GM18499 (cell line): ENCODE measurements at regions not wholly inside any gene's neighbourhood (a gene's known extent, or its start where the extent isn't known, plus 50 kb on each side); places are given as distances from the start of the nearest gene placed in this dataset.

Source experiments
- ATAC-seq: cut with Tn5 transposase; IDR thresholded peaks from one replicate; pipeline ENCODE4 v1.9.1; 2021; ENCODE audit warnings: moderate number of reproducible peaks; ENCODE audit not compliant: insufficient read depth, unreplicated experiment

DNA sequence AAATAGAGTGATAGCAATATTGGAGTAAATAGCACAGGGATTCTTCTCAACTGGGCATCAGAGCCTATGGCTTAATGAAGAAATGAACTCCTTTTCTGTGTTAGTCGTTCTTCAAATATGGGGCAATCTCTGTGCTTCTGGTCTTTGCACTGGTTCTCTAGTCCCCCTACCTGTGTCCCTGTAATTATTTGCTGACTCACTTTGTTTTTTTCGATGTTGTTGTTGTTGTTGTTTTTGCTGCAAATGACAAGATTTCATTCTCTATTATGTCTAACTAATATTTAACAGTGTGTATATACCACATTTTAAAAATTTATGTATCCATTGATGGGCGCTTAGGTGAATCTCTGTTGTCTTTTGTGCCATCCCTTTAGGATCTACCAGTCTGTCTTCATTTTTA lies 2137.8 kb upstream of the TENM3 start:
- ATAC-seq = no peak

DNA sequence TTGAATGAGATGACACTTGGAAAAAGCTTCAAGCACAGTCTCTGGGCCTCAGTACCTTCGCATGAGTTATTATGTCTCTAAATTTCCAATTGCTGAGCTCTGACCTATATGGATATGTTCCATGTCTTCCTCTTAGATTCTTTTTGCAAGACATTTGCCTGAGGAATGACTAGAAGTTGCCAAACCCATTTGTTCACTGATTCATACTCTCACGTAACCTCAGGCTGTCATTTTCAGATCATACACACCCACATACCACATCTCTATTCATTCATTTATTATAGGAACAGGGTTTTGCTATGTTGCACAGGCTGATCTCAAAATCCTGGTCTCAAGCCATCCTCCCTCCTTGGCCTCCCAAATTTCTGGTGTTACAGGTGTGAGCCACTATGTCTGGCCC lies 2137.1 kb upstream of the TENM3 start:
- ATAC-seq = no peak

DNA sequence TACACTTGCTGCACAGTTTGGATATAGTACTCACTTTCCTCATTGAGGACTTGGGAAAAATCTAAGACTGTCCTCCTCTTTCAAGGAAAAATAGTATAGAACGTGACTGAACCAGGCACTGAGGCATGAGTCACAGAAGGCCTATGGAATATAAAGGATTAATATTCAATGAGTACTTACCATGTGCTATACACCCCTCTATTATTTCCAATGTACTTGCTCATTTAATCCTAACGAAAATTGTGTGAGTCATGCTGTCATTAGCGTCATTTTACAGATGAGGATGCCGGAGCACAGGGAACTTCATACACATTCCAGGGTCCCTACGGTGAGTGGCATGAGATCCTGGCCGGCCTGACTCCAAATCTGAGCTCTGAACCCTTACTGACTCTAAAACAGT lies 2136.2 kb upstream of the TENM3 start:
- no peak for ATAC-seq

DNA sequence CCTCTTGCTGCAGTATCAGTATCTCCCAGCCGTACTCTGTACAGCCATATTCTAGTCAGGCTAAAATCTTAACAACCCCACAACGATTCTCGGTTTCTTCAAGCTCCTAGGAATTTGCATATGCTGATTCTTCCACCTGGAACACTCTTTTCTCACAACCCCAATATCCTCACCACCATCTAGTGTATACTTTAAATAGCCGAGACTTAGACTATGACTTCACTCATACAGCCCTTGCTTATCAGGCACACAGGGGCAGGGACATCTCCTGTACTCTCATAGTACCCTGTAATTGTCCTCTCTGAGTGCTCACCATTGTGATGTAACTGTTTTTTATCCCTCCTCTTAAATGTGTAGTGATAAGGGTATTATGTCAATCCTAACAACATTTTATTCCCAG lies 2126.4 kb upstream of the TENM3 start:
- ATAC-seq = no peak

DNA sequence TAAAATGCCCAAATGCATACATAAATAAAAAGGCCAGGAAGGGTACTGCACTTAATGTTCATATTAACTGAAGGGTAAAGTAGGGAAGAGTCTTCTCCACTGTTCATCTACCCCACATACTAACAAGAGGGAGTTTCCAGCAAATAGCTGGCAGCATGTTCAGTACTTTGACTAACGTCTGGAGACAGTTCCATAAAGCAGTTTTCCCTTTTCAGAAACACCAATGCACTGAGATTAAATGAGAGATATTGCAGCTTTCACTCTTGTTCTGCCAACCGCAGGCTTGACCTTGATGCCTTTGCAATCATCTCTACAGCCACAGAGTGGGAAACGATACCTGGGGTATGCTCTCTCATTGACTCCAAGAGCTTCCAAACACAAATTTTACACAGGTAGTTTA lies 2123.1 kb upstream of the TENM3 start:
- no peak for ATAC-seq

DNA sequence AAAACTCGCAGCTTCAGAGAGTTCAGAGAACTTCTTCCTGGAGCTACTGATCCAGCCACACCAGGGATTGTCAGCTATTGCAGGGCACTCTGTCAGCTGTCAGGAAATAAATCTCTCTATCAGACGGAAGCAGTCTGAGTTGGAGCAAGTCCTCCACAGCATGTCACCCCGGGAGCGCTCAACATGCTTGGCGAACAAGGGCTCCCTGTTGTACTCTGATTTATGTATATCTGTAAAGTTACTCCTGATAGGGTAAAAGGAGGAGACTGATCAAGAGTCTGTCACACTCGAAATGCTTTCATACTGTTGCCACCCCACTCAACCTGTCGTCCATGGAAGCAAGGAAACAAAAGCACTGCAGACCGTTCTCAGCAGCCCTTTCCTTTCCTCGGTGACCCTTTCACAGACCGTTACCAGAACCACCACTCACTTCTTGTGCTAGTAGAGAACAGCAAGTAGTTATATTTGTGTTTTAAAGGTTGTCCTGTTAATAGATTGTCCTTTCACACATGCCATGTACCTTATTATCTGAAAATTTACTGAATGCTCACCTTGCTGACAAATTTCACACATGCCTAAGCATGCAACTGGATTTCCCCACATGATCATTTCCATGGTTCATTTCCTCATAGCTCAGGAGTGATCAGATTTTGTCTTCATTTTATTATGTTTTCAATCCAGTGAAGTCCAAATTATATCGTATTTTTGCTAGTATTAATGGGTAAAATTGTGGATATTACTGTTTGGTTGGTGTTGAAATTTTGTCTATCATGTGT lies 2108.9 kb upstream of the TENM3 start:
- ATAC-seq = peak; percentile 38

DNA sequence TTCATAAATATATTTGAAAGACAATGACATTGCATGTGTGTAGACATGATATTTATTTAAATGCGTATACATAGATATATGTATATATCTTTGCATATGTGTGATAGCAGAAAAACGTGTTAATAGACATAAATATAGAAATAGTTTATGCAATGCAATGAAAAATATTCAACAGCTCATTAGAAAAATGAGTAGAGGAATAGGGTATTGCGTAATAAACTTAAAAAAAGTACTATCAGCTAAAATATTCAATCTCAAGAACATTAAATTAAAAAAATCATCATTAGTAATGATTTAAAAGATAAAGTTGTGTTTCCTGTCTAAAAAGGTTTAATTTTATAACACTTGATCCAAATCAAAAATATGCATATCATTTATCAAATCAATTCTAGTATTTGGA lies 2101.5 kb upstream of the TENM3 start:
- no peak for ATAC-seq

DNA sequence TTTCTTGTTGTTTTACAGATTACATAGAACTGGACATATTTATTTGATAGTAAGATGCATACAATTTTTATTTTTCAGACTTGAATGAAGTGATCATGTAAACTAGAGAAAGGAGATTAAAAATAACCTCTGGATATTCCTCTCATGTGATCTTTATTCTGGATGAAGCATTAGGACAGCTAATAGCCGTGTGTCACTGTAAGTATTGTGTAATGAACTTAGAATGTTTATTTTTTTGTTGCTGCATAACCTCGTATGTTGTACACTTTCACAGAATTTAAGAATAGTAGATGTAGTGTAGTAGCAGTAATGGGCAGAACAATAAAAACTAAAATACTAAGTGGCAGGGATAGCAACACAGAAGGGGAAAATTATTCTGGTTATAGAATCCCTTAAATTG lies 2094.5 kb upstream of the TENM3 start:
- no peak for ATAC-seq

DNA sequence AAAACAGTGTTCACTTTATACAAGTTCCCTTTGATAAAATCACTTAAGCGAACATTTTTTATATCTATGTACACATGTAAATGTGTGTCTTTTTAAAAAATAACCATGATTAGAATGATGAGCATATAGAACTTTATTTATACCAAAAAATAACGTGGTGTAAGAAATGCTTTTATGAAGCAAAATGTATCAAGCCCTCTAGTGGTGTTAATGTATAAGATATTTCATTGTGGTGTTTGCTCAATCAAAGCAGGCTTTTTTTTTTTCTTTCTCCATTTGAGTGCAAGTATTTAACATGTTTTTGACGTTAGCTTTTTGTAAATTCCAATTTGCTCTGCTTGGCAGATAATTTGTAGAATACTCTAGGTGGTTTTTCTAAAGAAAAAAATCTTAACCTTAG lies 2092.4 kb upstream of the TENM3 start:
- ATAC-seq = no peak

DNA sequence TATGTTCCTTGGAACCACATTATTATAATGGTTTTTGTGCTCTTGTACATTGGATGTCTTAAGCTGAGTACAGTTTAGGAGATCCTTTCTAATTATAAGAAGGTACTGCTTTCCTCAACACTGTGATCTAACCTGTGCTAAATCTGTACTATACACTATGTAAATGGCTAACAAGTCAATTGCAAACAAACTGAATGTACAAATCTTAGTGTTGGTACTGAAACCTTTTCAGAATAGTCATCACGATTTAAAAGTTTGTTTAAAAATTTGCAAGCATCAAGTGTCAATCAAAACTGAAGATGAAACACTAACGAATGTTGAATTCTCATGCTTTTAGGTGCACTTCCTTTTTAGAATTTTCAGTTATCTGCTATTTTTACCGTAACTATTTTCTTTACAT lies 2090.4 kb upstream of the TENM3 start:
- peak; percentile 41 for ATAC-seq

DNA sequence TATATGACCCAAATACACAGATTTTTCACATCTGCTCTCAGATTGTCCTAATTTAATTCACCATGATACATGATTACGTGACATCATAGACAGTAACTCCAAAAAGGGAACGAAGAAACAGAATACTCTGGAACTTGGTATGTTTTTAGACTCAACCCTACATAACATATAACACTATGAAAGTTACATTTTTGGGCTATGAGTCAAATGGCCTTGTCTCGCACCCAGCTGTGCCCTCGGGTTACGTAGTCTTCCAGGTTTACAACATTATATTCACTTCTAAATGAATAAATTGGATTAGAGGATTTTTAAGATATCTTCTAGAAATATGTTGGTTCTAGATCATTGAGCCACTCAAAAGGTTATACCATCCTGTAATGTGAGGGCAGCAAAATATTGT lies 2089.6 kb upstream of the TENM3 start:
- no peak for ATAC-seq

DNA sequence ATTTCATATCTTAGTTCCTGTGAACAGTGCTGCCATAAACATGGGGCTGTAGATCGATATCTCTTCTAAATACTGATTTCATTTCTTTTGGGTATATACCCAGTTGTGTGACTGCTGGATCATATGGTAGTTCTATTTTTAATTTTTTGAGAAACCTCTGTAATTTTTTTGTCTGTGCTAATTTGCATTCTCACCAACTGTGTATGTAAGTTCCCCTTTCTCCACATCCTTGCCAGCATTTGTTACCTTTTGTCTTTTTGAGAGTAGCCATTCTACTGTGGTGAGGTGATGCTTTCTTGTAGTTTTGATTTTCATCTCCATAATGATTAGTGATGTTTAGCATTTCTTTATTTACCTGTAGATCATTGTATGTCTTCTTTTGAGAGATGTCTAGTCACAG lies 2086.5 kb upstream of the TENM3 start:
- ATAC-seq = peak; percentile 71

DNA sequence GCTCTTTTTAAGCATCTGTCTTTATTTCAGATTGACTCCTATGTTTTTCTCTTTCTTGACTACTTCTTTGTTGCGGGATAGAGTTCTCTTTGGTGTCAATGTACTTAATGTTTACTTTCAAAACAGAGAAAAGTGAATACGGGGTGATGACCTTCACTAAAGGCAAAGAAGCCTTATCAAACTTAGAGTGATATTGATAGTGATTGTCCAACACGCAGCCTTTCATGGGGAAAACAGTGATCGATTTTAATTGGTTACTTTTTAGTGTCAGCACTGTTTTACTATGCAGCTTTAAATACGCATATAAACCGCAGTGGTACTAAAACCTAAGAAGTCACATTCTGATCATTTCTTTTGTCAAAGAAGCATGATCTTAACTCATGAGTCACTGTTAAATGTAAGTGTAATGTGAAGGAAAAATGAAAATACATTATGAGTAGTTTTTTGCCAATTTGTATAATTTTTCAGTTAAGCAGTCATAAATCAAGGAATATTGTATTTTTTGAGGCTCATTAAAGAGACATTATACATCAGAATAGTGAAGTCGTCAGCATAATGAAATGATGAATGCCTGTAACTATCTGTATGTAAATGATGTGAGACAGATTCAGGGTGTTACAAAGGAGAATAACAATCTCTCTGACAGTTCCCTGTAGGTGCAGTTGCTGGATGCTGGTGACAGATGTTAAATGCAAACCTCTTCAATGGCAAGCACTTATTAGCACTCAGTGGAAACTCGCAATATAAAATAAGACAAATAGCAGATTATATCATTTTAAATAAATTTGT lies 2082.8 kb upstream of the TENM3 start:
- ATAC-seq = no peak

DNA sequence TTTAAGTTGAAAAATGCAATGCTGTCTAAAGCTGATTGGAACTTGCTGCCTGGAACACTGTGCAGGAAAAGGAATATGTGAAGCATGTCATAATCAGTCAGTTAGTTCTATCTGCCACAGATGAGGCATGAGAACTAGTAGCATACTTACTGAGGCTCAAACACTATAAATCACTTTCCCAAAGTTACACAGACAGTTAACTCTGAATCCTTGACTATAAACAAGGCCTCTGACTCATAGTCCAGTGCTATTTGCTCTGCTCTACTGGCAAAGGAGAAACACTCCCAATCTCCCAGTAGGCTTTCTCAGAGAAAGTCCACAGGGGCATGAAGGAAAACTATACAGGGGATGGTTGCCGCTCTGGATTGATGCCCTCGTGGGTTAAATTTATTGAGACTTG lies 2078.4 kb upstream of the TENM3 start:
- no peak for ATAC-seq

DNA sequence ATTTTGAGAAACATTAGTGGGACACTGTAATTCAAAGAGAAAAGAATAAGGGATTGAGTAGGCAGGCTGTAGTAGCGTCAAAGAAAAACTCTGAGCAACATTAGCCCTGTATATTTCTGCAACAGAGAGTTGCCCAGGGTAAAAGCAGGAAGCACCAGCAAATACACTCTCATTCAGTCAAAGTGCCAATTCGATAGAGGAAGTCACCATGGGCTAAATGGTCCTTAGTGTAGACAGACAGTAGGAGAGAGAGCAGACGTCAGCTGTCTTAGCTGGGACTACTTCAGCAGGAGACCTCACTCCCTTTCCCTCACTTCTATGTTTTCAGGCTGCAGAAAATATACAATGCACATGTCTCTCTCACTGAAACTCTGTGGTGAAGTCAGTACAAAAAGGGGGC lies 2073.8 kb upstream of the TENM3 start:
- no peak for ATAC-seq

DNA sequence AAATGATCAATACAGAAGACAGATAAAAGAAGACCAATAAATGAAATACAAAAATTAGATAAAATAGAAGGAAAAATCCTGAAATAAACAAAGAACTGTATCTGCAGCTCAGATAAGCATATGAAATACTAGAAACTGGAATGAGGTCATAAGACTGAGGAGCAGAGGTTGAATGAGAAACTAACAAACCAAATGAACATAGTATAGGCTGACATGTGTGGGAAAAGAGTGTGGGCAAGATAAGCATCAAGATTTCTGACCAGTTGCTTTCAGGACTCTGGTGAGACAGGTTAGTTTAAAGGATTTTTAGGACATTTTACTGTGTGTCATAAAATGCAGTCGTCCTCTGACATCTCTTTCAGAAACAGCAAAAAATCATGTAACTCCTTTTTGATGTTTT lies 2073.2 kb upstream of the TENM3 start:
- ATAC-seq = no peak

DNA sequence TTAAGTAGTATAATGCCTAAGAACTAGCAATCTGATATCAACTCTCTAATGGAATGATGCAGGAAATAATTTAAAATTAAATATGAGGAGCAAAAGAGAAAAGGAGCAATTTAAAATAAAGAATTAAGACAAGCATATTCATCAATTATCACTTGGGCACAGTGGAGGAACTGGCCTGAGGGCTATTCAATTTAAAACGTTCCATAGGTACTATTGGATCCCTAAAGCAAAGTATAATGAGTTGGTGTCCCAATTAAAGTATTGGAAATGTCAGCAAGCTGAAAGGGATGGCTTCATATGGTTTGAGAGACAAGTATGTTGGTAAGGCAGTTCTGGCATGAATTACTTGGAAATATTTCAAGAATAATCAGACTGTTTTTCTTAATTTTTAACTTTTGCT lies 2064.1 kb upstream of the TENM3 start:
- ATAC-seq = no peak

DNA sequence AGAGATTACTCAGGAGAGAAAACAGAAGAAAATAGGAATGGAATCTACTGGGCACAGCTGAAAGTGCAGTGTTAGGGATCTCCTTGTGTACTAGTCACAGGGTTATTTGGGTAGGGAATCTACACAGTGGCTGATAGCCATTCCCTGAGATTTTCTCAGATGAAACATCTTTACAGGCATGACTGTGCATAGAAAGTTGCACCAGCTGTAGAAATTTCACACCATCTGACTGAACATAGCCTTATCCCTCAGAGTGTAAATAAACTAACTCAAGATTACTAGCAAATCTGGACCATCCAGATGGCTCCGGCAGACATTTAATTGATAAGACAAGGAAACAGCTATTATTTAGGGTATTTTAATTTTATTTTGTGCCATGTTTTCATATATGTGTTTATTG lies 2053.5 kb upstream of the TENM3 start:
- ATAC-seq = no peak

DNA sequence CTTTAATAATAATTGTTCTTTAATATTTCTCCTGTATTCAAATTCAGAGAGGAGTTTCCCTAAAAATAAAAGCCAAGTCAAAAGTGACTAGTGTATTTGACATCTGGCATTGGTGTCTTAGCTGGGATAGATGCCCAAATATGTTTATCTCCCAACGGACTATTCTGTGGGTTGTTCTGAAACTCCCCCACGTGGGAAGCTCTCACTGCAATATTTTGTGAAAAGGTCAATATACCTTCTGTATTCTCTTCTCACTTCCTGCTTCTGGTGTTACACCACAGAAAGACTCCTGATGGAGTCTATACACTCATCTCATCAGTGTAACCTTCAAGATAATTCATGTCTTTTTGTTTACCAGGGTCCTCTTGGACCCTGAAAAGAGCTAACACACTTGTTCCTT lies 2052.8 kb upstream of the TENM3 start:
- ATAC-seq = peak; percentile 97

DNA sequence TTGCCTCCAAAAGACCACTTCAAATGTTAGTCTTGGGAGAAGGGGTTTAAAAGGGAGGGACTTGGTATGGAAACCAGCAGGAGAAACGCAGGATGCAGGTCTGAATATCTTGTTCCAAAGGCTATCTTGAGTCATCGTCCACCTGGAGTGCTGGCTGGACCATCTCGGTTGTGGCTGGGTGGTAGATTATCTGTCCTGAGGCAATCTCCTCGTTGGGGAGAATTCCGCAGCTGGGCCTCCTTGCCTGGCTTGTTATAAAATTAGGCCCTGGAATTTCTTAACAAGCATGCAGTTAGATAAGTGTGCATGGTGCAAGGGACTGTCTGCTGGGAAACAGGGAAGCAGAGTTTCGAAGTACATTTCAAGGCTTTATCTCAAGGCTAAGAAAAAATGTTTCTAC lies 2045.7 kb upstream of the TENM3 start:
- ATAC-seq = no peak

DNA sequence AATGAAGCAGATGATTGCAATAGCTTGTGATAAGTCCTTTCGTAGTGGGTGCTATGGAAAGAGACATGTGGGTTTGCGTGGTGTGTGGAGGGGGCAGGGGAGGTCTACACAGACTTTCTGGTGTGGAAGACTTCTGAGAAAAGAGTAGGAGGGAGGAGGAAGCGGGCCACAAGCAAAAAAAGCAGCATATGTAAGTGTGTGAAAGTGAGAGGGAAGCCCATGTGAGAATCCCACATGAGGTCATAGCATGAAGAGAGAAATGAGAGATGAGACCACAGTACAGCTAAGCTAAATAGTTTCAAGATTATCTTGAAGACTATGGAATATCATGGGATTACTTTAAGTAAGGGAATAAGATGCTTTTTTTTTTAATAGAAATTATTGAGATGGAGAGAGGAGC lies 2039.9 kb upstream of the TENM3 start:
- peak; percentile 93 for ATAC-seq

DNA sequence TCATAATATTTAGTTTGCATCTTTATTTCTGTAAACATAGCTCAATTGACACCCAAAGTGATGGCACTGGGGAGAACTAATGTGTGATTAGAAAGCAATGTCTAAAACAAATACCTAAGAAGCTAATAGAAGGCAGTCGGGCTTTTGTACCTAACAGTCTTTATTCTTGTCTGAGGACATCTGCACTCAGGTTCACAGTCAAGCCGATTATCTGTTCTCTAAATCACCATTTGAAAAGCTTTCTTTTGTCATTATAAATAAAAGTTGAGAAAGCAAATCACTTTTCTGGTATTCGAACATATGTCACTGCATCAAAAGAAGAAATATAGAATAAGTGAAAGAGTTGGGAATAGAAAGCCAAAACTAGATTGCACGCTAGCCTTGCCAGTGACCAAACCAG lies 2037.9 kb upstream of the TENM3 start:
- ATAC-seq = no peak
